AG09309 (cell line): ENCODE measurements at regions not wholly inside any gene's neighbourhood (a gene's known extent, or its start where the extent isn't known, plus 50 kb on each side); places are given as distances from the start of the nearest gene placed in this dataset.
"Not testable (repeated sequence)": the region's sequence is repeated elsewhere in the genome, so short reads cannot be mapped to it uniquely, and the experiment has no call there.

ENCODE experiments used
- DNase-seq: peaks from one replicate; pipeline ENCODE4 v3.0.0-alpha.2; 2010; ENCODE audit warnings: low read depth
- H3K4me3 ChIP-seq: 2 replicates; pipeline ENCODE4 v1.5.1; 2011; ENCODE audit warnings: mild to moderate bottlenecking, low read depth, low read length, moderate library complexity; ENCODE audit not compliant: control insufficient read depth
- CTCF ChIP-seq: IDR thresholded peaks from 2 replicates; pipeline ENCODE4 v1.5.1; 2011; ENCODE audit warnings: mild to moderate bottlenecking, low read depth, low read length, inconsistent platforms; ENCODE audit not compliant: insufficient read depth, control insufficient read depth; ENCODE audit errors: missing control alignments

- no peak for TF ChIP-seq CTCF
- no peak overlapping the region for H3K4me3 ChIP-seq
- no peak for DNase-seq
These were observed 136.4 kb upstream of the SKOR2 start for GRCh38 chr18:47387864-47388263.

GRCh38 chr18:47383729-47384128 lies 132.3 kb upstream of the SKOR2 start:
- DNase-seq, result no peak

GRCh38 chr18:47381975-47382570 lies 130.6 kb upstream of the SKOR2 start:
- TF ChIP-seq CTCF, result no peak
- DNase-seq, result no peak
- no peak overlapping the region for H3K4me3 ChIP-seq

More at GRCh38 chr18:47383729-47384128, 132.3 kb upstream of the SKOR2 start:
- no peak for TF ChIP-seq CTCF
- H3K4me3 ChIP-seq, result no peak overlapping the region

GRCh38 chr18:47380153-47380552 lies 128.7 kb upstream of the SKOR2 start:
- no peak for TF ChIP-seq CTCF
- DNase-seq, result no peak
- no peak overlapping the region for H3K4me3 ChIP-seq

- no peak overlapping the region for H3K4me3 ChIP-seq
- no peak for TF ChIP-seq CTCF
- no peak for DNase-seq
These were observed 122.0 kb upstream of the SKOR2 start for GRCh38 chr18:47373465-47373864.

GRCh38 chr18:47370052-47370451 lies 118.6 kb upstream of the SKOR2 start:
- DNase-seq, result no peak
- no peak overlapping the region for H3K4me3 ChIP-seq
- TF ChIP-seq CTCF, result no peak

GRCh38 chr18:47354061-47354460 lies 102.6 kb upstream of the SKOR2 start:
- DNase-seq, H3K4me3 ChIP-seq: not testable (repeated sequence)
